Activated CD4-positive, alpha-beta T cell treated with anti-CD3 and anti-CD28 coated beads for 36 hours (primary cell): ENCODE measurements at regions not wholly inside any gene's neighbourhood (a gene's known extent, or its start where the extent isn't known, plus 50 kb on each side); places are given as distances from the start of the nearest gene placed in this dataset.
"Not testable (repeated sequence)": the region's sequence is repeated elsewhere in the genome, so short reads cannot be mapped to it uniquely, and the experiment has no call there.

ENCODE experiments used
- ATAC-seq: fragments of 200-7000 bp; cut with Tn5 transposase; one replicate; pipeline ENCODE4 v1.10.0; 2021; ENCODE audit warnings: mild to moderate bottlenecking, moderate library complexity
- CTCF ChIA-PET: fragments of 350-600 bp; sonication (Branson Sonifier 250); formaldehyde crosslinking; loops from one replicate; lab custom pipeline; 2021; ENCODE audit warnings: antibody characterized with exemption; lab: Charles Lee
- POLR2A ChIA-PET: fragments of 350-600 bp; sonication (Branson Sonifier 250); formaldehyde crosslinking; loops from one replicate; lab custom pipeline; 2021; ENCODE audit warnings: antibody characterized with exemption, inconsistent platforms; lab: Charles Lee
- DNase-seq: peaks from one replicate; pipeline ENCODE4 v3.0.0-alpha.2; 2020
- H3K27ac Mint-ChIP-seq: one replicate; pipeline ENCODE4 v1.8.0; 2021; ENCODE audit warnings: mixed read lengths
- H3K27me3 Mint-ChIP-seq: one replicate; pipeline ENCODE4 v1.8.0; 2021; ENCODE audit warnings: mixed read lengths
- H3K36me3 Mint-ChIP-seq: one replicate; pipeline ENCODE4 v1.8.0; 2021; ENCODE audit warnings: low read depth, mixed read lengths
- H3K4me1 Mint-ChIP-seq: one replicate; pipeline ENCODE4 v1.8.0; 2021; ENCODE audit warnings: mixed read lengths
- H3K4me3 Mint-ChIP-seq: one replicate; pipeline ENCODE4 v1.8.0; 2021; ENCODE audit warnings: mild to moderate bottlenecking, moderate library complexity, mixed read lengths
- H3K9me3 Mint-ChIP-seq: one replicate; pipeline ENCODE4 v1.8.0; 2021; ENCODE audit warnings: low read depth, mixed read lengths
- intact Hi-C, 2 experiments: fragments of 100-400 bp; cut with DNase I in 1 of 2; cut with micrococcal nuclease in 1 of 2; formaldehyde crosslinking; loops; one replicate each; pipeline versions ENCODE4 v1.14.2 to v1.15.1; 2022 to 2024; cut with DNase I, micrococcal nuclease

GRCh38 chr2:109669731-109670130 is 55.6 kb downstream of the SOWAHC start:
- no peaks in the 10 kb centered on the region for H3K4me1 Mint-ChIP-seq
- intact Hi-C loops = no loop called here
- DNase-seq (no peak), ATAC-seq (no peak)
- ChIA-PET CTCF (interaction anchor here (1.0 to 1.2 kb wide), 2 partner anchors 123 to 124 kb away, joined by 3 to 4 read pairs; no protein-coding TSS in a partner anchor), POLR2A (no interaction called here)
- H3K27ac Mint-ChIP-seq = no peak overlapping the region
- no peaks in the 10 kb centered on the region for H3K9me3 Mint-ChIP-seq
- H3K36me3 Mint-ChIP-seq = no peaks in the 10 kb centered on the region
- no peak overlapping the region for H3K4me3 Mint-ChIP-seq
- H3K27me3 Mint-ChIP-seq = peaks cover 21% of the 10 kb centered on the region

- Mint-ChIP-seq H3K4me1 (no peaks in the 10 kb centered on the region), H3K36me3 (no peaks in the 10 kb centered on the region), H3K9me3 (no peaks in the 10 kb centered on the region), H3K4me3 (no peak overlapping the region), H3K27ac (no peak overlapping the region), H3K27me3 (peaks cover 22% of the 10 kb centered on the region)
- ChIA-PET POLR2A (no interaction called here), CTCF (no interaction called here)
- intact Hi-C loops = no loop called here
- ATAC-seq (no peak), DNase-seq (no peak)
These were observed 56.6 kb downstream of the SOWAHC start for GRCh38 chr2:109670556-109671411.

- ATAC-seq (no peak), DNase-seq (no peak)
- Mint-ChIP-seq H3K27me3 (peaks cover 27% of the 10 kb centered on the region), H3K4me1 (no peaks in the 10 kb centered on the region), H3K36me3 (no peaks in the 10 kb centered on the region), H3K4me3 (no peak overlapping the region), H3K9me3 (no peaks in the 10 kb centered on the region), H3K27ac (no peak overlapping the region)
- intact Hi-C loops = no loop called here
- ChIA-PET CTCF (interaction anchor here (0.6 to 0.7 kb wide), 2 partner anchors 427 to 511 kb away, joined by 3 read pairs; no protein-coding TSS in a partner anchor), POLR2A (no interaction called here)
These were observed 60.9 kb downstream of the SOWAHC start for GRCh38 chr2:109674894-109675534.

GRCh38 chr2:109675666-109676345 is 61.6 kb downstream of the SOWAHC start:
- no peak for ATAC-seq
- peaks cover 27% of the 10 kb centered on the region for H3K27me3 Mint-ChIP-seq

GRCh38 chr2:109676346-109676902 is 62.3 kb downstream of the SOWAHC start:
- ChIA-PET CTCF (no interaction called here), POLR2A (no interaction called here)
- no peak overlapping the region for H3K4me3 Mint-ChIP-seq
- DNase-seq = no peak
- no peaks in the 10 kb centered on the region for H3K4me1 Mint-ChIP-seq
- no peaks in the 10 kb centered on the region for H3K36me3 Mint-ChIP-seq
- H3K9me3 Mint-ChIP-seq = no peaks in the 10 kb centered on the region
- no peak overlapping the region for H3K27ac Mint-ChIP-seq
- peaks cover 25% of the 10 kb centered on the region for H3K27me3 Mint-ChIP-seq
- intact Hi-C loops = no loop called here
- no peak for ATAC-seq

More at GRCh38 chr2:109675666-109676345, 61.6 kb downstream of the SOWAHC start:
- intact Hi-C loops = no loop called here
- H3K4me1 Mint-ChIP-seq = no peaks in the 10 kb centered on the region
- H3K9me3 Mint-ChIP-seq = no peaks in the 10 kb centered on the region
- H3K27ac Mint-ChIP-seq = no peak overlapping the region
- no peak for DNase-seq
- POLR2A ChIA-PET = no interaction called here
- CTCF ChIA-PET = interaction anchor here (0.7 kb wide), 1 partner anchor 511 kb away, joined by 3 read pairs; no protein-coding TSS in a partner anchor
- no peaks in the 10 kb centered on the region for H3K36me3 Mint-ChIP-seq
- no peak overlapping the region for H3K4me3 Mint-ChIP-seq

GRCh38 chr2:109677121-109677731 is 63.1 kb downstream of the SOWAHC start:
- peaks cover 20% of the 10 kb centered on the region for H3K27me3 Mint-ChIP-seq
- POLR2A ChIA-PET, intact Hi-C loops, H3K36me3 Mint-ChIP-seq, DNase-seq, H3K9me3 Mint-ChIP-seq, H3K4me3 Mint-ChIP-seq, H3K27ac Mint-ChIP-seq, CTCF ChIA-PET, H3K4me1 Mint-ChIP-seq, ATAC-seq: not testable (repeated sequence)

- DNase-seq (no peak), ATAC-seq (no peak)
- peaks cover 20% of the 10 kb centered on the region for H3K27me3 Mint-ChIP-seq
- H3K4me1 Mint-ChIP-seq = no peaks in the 10 kb centered on the region
- no peak overlapping the region for H3K27ac Mint-ChIP-seq
- ChIA-PET CTCF (no interaction called here), POLR2A (no interaction called here)
- no peak overlapping the region for H3K4me3 Mint-ChIP-seq
- no peaks in the 10 kb centered on the region for H3K36me3 Mint-ChIP-seq
- no peaks in the 10 kb centered on the region for H3K9me3 Mint-ChIP-seq
- intact Hi-C loops = no loop called here
These were observed 63.8 kb downstream of the SOWAHC start for GRCh38 chr2:109677835-109678580.

- CTCF ChIA-PET = interaction anchor here (1.5 kb wide), 1 partner anchor 133 kb away, joined by 3 read pairs; no protein-coding TSS in a partner anchor
- peaks cover 20% of the 10 kb centered on the region for H3K27me3 Mint-ChIP-seq
- intact Hi-C loops, H3K4me1 Mint-ChIP-seq, DNase-seq, ATAC-seq, H3K36me3 Mint-ChIP-seq, H3K27ac Mint-ChIP-seq, H3K9me3 Mint-ChIP-seq, H3K4me3 Mint-ChIP-seq, POLR2A ChIA-PET: not testable (repeated sequence)
These were observed 64.6 kb downstream of the SOWAHC start for GRCh38 chr2:109678724-109679201.

- Mint-ChIP-seq H3K27ac (no peak overlapping the region), H3K27me3 (peaks cover 20% of the 10 kb centered on the region), H3K4me3 (no peak overlapping the region), H3K36me3 (no peaks in the 10 kb centered on the region), H3K9me3 (no peaks in the 10 kb centered on the region), H3K4me1 (no peaks in the 10 kb centered on the region)
- DNase-seq = no peak
- intact Hi-C loops = no loop called here
- ATAC-seq = no peak
- CTCF ChIA-PET = interaction anchor here (1.5 kb wide), 1 partner anchor 133 kb away, joined by 3 read pairs; no protein-coding TSS in a partner anchor
- POLR2A ChIA-PET = no interaction called here
These were observed 65.1 kb downstream of the SOWAHC start for GRCh38 chr2:109679225-109679624.

- ChIA-PET POLR2A (no interaction called here), CTCF (interaction anchor here (0.6 to 1.5 kb wide), 2 partner anchors 11 to 133 kb away, joined by 3 read pairs; no protein-coding TSS in a partner anchor)
- Mint-ChIP-seq H3K4me3 (no peak overlapping the region), H3K27ac (no peak overlapping the region), H3K36me3 (no peaks in the 10 kb centered on the region), H3K27me3 (peaks cover 19% of the 10 kb centered on the region), H3K4me1 (no peaks in the 10 kb centered on the region), H3K9me3 (no peaks in the 10 kb centered on the region)
- ATAC-seq = no peak
- intact Hi-C loops = no loop called here
- no peak for DNase-seq
These were observed 65.5 kb downstream of the SOWAHC start for GRCh38 chr2:109679626-109680025.
